ENCODE measurements at regions not wholly inside any gene's neighbourhood (a gene's known extent, or its start where the extent isn't known, plus 50 kb on each side); places are given as distances from the start of the nearest gene placed in this dataset.
"Not testable (repeated sequence)": the region's sequence is repeated elsewhere in the genome, so short reads cannot be mapped to it uniquely, and the experiment has no call there.

- H4K20me1 ChIP-seq, result no peaks in the 10 kb centered on the region
- H3K4me3 ChIP-seq, result no peak overlapping the region
- H3K27ac ChIP-seq, result no peak overlapping the region
- H3K9ac ChIP-seq, result no peak overlapping the region
- no peak overlapping the region for H3K4me2 ChIP-seq
- TF ChIP-seq Cebpa-rat (IDR thresholded peaks at IDR 0.05), result no peak
- no peaks in the 10 kb centered on the region for H3K9me3 ChIP-seq
- no peaks in the 10 kb centered on the region for H3K27me3 ChIP-seq
- H3K36me3 ChIP-seq, result no peaks in the 10 kb centered on the region
- H3K4me1 ChIP-seq, result no peaks in the 10 kb centered on the region
These were observed 213.9 kb upstream of the FIGN start for GRCh38 chr2:163949693-163950092.

GRCh38 chr2:163944347-163944737 is 208.5 kb upstream of the FIGN start:
- Histone ChIP-seq H3K9ac (no peak overlapping the region), H3K27me3 (no peaks in the 10 kb centered on the region), H3K4me3 (no peak overlapping the region), H3K4me1 (no peaks in the 10 kb centered on the region), H3K27ac (no peak overlapping the region), H3K9me3 (no peaks in the 10 kb centered on the region), H3K36me3 (no peaks in the 10 kb centered on the region), H3K4me2 (no peak overlapping the region), H4K20me1 (no peaks in the 10 kb centered on the region)
- no peak for TF ChIP-seq Cebpa-rat (IDR thresholded peaks at IDR 0.05)

GRCh38 chr2:163943403-163944346 is 207.9 kb upstream of the FIGN start:
- H3K4me2 ChIP-seq, result no peak overlapping the region
- no peak overlapping the region for H3K9ac ChIP-seq
- no peaks in the 10 kb centered on the region for H3K27me3 ChIP-seq
- no peaks in the 10 kb centered on the region for H3K4me1 ChIP-seq
- no peak for TF ChIP-seq Cebpa-rat (IDR thresholded peaks at IDR 0.05)
- no peaks in the 10 kb centered on the region for H3K36me3 ChIP-seq
- H3K9me3 ChIP-seq, result no peaks in the 10 kb centered on the region
- no peaks in the 10 kb centered on the region for H4K20me1 ChIP-seq
- H3K27ac ChIP-seq, result no peak overlapping the region
- no peak overlapping the region for H3K4me3 ChIP-seq

DNA sequence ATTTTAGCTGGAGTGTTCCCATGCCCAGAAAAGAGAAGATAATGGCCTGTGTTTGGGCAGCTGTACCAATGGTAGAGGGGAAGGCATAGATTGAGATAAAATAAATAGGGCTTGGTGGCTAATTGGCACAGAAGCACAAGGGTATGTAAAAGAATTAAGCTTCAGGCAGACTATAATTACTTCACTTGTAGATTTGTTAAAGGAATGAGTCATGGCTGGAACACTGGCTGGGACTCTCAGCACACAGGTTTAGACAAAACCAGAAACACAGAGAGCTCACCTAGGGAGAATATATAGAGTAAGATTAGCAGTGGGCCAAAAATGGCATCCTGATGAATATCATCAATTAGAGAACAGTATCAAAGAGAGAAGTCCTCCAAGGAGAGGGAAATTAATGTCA is 198.3 kb upstream of the FIGN start:
- H3K4me3 ChIP-seq, result no peak overlapping the region
- TF ChIP-seq Cebpa-rat (IDR thresholded peaks at IDR 0.05), result no peak
- H3K27ac ChIP-seq, result no peak overlapping the region
- no peak overlapping the region for H3K9ac ChIP-seq
- no peaks in the 10 kb centered on the region for H3K9me3 ChIP-seq
- H3K36me3 ChIP-seq, result no peaks in the 10 kb centered on the region
- H4K20me1 ChIP-seq, result no peaks in the 10 kb centered on the region
- no peaks in the 10 kb centered on the region for H3K4me1 ChIP-seq
- H3K4me2 ChIP-seq, result no peak overlapping the region
- H3K27me3 ChIP-seq, result no peaks in the 10 kb centered on the region

GRCh38 chr2:163919717-163920116 is 183.9 kb upstream of the FIGN start:
- Histone ChIP-seq H3K4me1 (no peaks in the 10 kb centered on the region), H3K27ac (no peak overlapping the region), H3K4me3 (no peak overlapping the region), H4K20me1 (no peaks in the 10 kb centered on the region), H3K9ac (no peak overlapping the region), H3K36me3 (no peaks in the 10 kb centered on the region), H3K27me3 (no peaks in the 10 kb centered on the region), H3K9me3 (no peaks in the 10 kb centered on the region), H3K4me2 (no peak overlapping the region)
- no peak; the same call in 1 of the 2 replicates for TF ChIP-seq Cebpa-rat (IDR thresholded peaks at IDR 0.05)

GRCh38 chr2:163914486-163914885 is 178.7 kb upstream of the FIGN start:
- not testable (repeated sequence) for H3K4me1 ChIP-seq, H3K4me3 ChIP-seq, H3K9ac ChIP-seq, H4K20me1 ChIP-seq, H3K4me2 ChIP-seq, H3K36me3 ChIP-seq, H3K27ac ChIP-seq, H3K27me3 ChIP-seq
- H3K9me3 ChIP-seq, result peaks cover 34% of the 10 kb centered on the region

DNA sequence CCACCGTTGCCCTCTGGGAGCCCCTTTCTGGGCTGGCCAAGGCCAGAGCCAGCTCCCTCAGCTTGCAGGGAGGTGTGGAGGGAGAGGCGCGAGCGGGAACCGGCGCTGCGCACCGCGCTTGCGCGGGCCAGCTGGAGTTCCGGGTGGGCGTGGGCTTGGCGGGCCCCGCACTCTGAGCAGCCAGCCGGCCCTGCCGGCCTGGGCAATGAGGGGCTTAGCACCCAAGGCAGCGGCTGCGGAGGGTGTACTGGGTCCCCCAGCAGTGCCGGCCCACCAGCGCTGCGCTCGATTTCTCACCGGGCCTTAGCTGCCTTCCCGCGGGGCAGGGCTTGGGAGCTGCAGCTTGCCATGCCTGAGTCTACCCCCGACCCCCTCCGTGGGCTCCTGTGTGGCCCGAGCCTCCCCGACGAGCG is 177.7 kb upstream of the FIGN start:
- H3K4me2 ChIP-seq, H3K36me3 ChIP-seq, H4K20me1 ChIP-seq, H3K4me1 ChIP-seq, H3K9ac ChIP-seq, H3K4me3 ChIP-seq, H3K27ac ChIP-seq, H3K27me3 ChIP-seq: not testable (repeated sequence)
- H3K9me3 ChIP-seq, result peaks cover 38% of the 10 kb centered on the region

GRCh38 chr2:163909411-163910080 is 173.7 kb upstream of the FIGN start:
- Histone ChIP-seq H3K36me3 (no peaks in the 10 kb centered on the region), H3K9ac (no peak overlapping the region), H4K20me1 (no peaks in the 10 kb centered on the region), H3K9me3 (peaks cover 37% of the 10 kb centered on the region), H3K27ac (no peak overlapping the region), H3K27me3 (no peaks in the 10 kb centered on the region), H3K4me3 (no peak overlapping the region), H3K4me1 (no peaks in the 10 kb centered on the region), H3K4me2 (no peak overlapping the region)
- no peak for TF ChIP-seq Cebpa-rat (IDR thresholded peaks at IDR 0.05)

- no peak overlapping the region for H3K4me2 ChIP-seq
- no peaks in the 10 kb centered on the region for H3K4me1 ChIP-seq
- H3K27me3 ChIP-seq, result no peaks in the 10 kb centered on the region
- no peak for TF ChIP-seq Cebpa-rat (IDR thresholded peaks at IDR 0.05)
- no peaks in the 10 kb centered on the region for H4K20me1 ChIP-seq
- H3K27ac ChIP-seq, result no peak overlapping the region
- no peak overlapping the region for H3K4me3 ChIP-seq
- H3K9ac ChIP-seq, result no peak overlapping the region
- peaks cover 18% of the 10 kb centered on the region for H3K9me3 ChIP-seq
- H3K36me3 ChIP-seq, result no peaks in the 10 kb centered on the region
These were observed 170.6 kb upstream of the FIGN start for GRCh38 chr2:163906410-163906809.

- H3K9me3 ChIP-seq, result peaks cover 17% of the 10 kb centered on the region
- H3K27ac ChIP-seq, result no peak overlapping the region
- H3K36me3 ChIP-seq, result no peaks in the 10 kb centered on the region
- no peaks in the 10 kb centered on the region for H4K20me1 ChIP-seq
- no peak overlapping the region for H3K9ac ChIP-seq
- H3K4me2 ChIP-seq, result no peak overlapping the region
- H3K4me3 ChIP-seq, result no peak overlapping the region
- TF ChIP-seq Cebpa-rat (IDR thresholded peaks at IDR 0.05), result no peak
- no peaks in the 10 kb centered on the region for H3K27me3 ChIP-seq
- H3K4me1 ChIP-seq, result no peaks in the 10 kb centered on the region
These were observed 162.0 kb upstream of the FIGN start for GRCh38 chr2:163897799-163898198.

DNA sequence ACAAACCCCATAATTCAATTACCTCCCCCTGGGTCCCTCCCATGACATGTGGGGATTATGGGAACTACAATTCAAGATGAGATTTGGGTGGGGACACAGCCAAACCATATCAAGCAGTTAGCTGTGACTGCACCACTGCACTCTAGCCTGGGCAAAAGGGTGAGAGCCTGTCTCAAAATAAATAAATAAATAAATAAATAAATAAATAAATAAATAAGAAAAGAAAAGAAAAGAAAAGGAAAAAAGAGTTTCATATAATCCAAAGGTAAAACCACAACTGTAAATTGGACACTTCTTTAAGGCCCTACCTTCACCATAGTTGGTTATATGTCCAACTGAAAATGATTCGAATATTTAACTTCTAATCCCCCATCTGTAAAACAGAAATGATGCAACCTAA is 157.6 kb upstream of the FIGN start:
- not testable (repeated sequence) for H3K27me3 ChIP-seq, H3K4me3 ChIP-seq, H3K27ac ChIP-seq, H4K20me1 ChIP-seq, H3K4me2 ChIP-seq, H3K4me1 ChIP-seq, H3K36me3 ChIP-seq, H3K9ac ChIP-seq
- H3K9me3 ChIP-seq, result peaks cover 28% of the 10 kb centered on the region
